A204.1 (cell line): ENCODE measurements at regions not wholly inside any gene's neighbourhood (a gene's known extent, or its start where the extent isn't known, plus 50 kb on each side); places are given as distances from the start of the nearest gene placed in this dataset.
"Not testable (repeated sequence)": the region's sequence is repeated elsewhere in the genome, so short reads cannot be mapped to it uniquely, and the experiment has no call there.

ENCODE experiments used
- FAIRE-seq: peaks from 2 replicates; lab custom pipeline; 2012; peaks lifted over from hg19 to GRCh38; lab: Jason Lieb, UNC

DNA sequence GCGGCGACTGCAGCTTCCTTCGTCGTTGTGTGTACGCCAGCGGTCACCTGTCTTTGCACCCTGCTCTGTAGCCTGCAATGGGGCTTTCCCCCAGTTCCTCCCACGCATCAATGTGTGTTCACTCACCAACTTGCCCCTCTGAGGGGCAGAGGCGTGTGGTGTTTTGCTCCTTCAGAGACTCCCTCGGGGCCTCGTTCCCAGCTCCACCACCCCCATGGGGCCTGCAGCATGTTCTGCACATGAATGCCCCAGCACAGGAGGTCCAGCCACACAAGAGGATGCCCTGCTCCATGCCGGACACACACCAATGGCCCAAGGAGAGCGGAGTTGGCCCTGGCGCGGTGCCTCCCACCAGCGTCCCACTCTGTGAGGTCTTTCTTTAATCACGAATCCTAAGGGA is 196.8 kb downstream of the BANP start:
- FAIRE-seq = not testable (repeated sequence)

DNA sequence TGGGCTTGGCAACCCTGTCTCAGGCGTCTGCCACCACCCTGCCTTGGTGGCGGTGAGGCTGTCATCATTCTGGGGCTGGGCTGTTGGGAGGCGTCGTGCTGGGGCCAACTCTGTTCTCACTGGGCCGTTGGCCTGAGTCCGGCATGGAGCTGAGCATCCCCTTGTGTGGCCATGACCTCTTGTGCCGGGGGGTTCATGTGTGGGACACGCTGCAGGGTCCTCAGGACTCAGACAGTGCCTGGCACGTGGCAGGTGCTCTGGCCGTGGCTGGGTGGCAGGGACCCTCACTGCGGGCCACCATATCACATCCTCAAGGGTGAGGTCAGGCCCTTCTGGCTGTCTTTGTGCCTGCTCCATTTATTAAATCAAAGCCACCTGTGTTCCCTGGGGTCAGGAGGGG is 197.4 kb downstream of the BANP start:
- FAIRE-seq = not testable (repeated sequence)

DNA sequence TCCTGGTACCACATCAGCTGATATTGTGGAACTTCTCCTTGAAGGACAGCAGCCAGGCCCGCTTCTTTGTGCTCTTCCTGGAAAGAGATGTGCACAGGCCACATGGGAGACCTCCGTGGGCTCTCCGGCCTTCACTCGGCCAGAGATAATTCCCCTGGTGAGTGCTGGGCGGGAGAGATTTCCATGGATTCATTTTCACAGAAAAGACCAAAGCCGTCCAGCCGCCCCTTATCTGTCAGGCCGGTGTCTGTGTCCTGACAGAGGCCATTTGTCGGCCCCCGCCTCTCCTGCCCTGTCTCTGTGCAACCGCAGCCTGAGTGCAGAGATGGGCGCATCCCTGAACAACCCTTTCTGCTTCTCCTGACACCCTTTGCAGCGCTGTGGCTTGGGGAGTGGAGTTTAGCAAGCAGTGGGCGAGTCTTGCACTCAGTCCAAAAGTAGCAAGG is 197.9 kb downstream of the BANP start:
- FAIRE-seq = not testable (repeated sequence)

DNA sequence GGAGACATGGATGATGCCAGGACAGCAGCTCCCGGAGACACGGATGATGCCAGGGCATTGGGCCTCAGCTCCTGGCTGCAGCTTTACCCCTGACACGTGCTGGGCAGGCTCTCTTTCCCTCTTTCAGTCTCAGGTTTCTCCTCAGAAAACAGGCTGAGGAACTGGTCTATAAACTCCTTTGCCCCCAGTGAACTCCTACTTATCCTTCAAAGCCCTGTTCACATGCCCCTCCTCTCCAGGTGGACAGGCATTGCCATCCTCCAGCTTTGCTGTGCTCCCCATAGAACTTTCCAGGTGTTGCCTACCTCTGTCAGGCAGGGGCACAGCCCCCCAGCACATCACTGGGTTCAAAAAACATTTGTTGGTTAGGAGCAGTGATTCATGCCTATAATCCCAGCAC is 198.4 kb downstream of the BANP start:
- FAIRE-seq = not testable (repeated sequence)

DNA sequence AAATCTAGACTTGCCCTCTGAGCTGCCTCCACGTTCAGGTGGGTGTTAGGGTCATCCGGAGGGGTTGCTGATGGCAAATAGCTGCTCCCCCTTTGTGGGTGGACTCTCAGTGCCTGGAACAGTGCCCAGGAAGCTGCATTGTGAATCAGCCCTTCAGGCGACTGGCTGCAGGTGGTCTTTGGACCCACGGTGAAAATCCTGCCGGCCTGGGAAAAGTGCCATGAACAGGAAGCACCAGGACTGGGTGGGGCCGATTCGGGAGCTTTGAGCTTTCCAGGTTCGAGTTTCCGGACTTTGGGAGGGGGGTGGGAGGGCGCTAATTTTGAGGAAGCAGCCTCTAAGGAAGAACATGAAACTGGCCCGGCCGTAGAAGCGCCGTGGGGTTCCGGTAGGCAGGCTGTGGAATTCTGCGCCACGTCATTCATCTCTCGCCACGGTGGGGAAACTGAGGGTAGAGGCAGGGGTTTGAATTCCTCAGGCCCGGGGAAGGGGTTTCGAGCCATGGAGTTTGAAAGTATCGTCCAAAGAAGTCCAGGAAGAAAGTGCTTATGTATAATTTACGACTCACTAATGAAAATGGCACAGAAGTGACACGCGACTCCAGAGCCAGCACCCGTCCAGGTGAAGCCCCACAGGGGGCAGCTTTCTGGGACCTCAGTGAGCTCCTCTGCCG is 199.4 kb downstream of the BANP start:
- not testable (repeated sequence) for FAIRE-seq

DNA sequence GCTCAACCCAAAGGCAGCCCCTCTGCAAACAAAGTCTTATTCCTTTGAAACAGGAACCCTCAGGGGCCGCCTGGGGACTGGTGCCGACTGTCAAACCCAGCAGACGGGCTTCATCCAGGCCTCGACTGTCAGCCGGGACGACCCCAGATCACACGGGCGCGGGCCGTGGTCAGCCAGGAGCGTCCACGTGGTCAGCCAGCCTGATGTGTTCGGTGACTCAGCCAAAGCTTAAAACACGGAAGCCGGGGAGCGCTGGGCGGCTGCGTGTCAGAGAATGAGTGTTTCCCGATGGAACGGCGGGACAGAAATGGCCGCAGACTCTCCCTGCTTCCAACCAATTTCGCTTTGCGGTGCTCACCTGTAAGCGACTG is 199.9 kb downstream of the BANP start:
- FAIRE-seq = not testable (repeated sequence)

DNA sequence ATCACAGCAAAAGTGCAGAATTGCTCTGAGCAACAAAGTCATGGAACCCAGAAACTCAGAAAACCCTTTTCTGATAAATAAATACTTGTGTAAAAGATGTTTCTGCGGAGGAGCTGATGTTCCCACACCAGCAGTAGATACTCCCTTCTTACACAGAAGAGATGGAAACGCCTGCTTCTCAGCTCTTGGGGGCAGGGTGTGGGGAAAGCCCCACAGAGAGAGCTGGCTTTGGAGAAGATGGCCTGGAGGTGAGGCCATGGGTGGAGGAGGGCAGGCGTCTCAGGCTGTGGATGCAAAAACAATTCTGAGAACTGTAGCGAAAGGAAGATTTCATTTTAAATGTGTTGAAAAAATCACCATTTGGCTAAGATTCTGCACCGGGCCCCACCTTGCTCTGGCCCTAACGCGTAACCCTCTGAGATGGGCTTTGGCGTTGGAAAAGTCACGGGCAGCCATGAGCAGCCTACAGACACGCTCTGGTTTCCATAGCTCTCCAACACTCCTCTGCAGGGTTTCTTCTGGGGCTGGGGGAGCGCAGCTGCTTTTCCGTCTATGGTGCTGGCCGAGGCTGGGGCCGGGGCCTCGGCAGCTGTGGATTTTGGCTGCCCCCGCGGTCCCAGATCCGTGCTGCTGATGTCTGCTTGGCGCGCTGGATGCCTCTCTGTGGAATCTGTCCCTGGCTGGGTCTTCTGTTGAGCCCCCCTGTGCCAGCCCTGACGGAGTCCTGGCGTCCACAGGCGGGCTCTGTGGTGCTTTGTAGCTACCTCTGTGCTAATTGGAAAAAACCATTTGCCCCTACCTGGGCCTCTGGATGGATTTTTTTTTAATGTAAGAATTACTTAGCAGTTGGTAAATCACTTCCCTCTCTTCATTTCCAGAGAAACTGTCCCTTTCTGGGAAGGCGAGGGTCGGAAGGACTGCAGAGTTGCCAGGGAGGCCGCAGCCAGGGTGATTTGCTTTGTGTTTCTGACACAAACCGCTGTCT is 200.9 kb downstream of the BANP start:
- FAIRE-seq = not testable (repeated sequence)

DNA sequence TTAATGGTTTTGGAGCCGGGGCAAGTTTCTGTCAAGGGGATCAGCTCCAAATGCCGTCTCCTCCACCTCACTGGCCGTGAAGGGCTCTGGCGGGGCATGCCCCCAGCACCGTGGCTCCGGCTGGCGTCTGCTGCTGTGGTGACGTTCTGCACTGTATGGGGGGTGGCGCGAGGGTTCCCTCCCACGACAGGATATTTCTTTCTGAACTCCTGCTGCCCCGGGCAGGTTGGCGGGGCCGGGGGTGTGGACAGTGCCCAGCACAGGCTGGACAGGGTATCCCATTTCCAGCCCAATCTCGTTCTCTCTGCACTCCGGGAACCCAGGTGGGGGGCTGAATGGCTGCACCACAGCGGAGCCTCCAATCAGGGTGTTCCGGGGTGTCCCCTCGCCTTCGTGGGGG is 201.6 kb downstream of the BANP start:
- not testable (repeated sequence) for FAIRE-seq

DNA sequence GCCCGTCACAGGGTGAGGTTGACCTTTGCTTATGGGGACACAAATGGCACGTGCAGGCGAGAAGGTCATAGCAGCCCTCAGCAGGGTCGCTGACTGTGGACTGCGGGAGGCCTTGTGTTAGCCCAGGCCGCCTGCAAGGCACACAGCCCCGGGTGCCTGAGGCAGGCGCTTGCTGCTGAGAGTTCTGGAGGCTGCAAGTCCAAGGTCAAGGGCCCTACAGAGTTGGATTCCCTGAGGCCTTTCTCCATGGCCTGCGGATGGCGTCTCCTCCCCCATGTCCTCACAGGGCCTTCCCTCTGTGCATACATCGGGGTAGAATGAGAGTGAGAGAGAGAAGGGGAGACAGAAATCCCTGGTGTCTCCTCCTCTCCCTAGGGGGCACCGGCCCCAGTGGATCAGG is 202.3 kb downstream of the BANP start:
- FAIRE-seq = not testable (repeated sequence)

DNA sequence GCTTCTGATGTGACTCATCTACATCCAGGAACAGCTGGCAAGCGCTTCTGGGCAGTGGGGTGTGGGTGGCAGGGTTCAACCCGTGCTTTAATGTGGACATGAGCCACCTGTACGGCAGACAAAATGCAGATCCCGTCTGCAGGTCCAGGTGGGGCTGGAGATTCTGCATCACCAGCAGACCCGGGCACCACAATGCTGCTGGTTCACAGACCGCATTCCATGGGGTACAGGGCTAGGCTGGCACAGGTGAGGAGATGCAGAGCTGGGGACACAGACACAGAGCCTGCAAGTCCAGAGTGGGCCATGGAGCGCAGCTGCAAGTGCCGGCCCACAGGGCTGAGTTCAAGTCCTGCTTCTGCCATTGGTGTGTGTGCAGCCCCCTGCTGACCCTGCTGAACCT is 203.7 kb downstream of the BANP start:
- not testable (repeated sequence) for FAIRE-seq

DNA sequence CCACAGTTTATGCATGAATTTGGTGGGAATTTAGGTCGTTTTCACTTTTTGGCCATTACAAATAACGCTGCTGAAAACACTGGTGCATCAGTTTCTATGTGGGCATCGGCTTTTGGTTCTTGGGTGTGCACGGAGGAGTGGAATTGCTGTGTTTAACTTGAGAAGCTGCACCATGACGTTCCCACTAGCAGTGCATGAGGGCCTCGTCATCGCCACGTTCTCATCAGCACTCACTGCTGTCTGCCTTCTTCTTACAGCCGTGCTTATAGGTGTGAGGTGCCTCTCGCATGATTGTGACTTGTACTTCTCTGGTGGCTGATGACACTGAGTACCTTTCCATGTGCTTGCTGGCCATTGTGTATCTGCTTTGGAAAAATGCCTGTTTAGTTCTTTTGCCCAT is 204.4 kb downstream of the BANP start:
- FAIRE-seq = not testable (repeated sequence)

DNA sequence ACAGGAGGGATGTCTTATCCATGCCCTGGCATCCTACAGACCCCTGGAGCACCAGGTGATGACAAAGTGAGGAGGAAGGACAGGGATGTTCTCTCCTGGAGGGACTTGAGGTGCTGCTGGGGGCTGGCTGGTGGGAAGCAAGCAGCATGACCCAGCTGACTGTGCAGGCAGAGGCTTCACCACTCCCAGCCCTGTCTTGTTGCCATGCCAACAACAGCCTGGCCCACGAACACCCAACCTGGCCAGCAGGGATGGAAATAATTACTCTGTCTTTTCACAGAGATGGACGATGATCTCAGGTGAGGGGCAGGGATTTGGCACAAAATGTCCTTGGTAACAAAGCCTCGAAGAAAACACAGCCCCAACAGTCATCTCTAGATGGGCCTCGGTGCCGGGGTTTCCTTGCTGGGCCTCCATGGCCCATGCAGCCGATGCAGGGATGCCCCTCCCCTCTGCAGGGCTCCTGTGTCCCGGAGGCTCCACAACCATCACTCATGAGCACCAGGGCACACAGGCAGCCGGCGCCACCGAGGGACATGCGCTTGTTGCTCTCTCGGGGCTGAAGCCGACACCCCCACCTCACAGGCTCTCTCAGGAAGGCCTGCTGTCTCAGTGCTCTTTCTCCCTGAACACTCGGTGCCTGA is 205.5 kb downstream of the BANP start:
- FAIRE-seq = not testable (repeated sequence)

DNA sequence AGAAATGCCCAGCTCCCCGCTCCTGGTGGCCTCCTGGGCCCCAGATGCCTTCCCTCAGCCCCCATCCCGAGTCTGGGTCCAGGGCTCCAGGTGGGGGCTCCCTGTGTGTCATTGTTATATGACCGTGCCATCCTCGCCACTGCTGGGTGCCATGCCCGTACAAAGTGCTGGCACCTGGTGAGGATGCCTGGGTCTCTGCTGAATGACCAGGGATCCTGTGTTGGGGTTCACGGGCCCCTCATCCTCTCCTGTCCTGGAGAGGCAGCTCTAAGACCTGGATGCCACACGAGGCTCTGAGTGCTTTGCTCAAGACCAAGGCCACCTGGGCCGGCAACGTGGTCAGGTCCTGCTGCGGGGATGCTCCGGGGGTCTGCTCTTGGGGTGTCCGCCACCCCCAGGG is 206.5 kb downstream of the BANP start:
- FAIRE-seq = not testable (repeated sequence)

DNA sequence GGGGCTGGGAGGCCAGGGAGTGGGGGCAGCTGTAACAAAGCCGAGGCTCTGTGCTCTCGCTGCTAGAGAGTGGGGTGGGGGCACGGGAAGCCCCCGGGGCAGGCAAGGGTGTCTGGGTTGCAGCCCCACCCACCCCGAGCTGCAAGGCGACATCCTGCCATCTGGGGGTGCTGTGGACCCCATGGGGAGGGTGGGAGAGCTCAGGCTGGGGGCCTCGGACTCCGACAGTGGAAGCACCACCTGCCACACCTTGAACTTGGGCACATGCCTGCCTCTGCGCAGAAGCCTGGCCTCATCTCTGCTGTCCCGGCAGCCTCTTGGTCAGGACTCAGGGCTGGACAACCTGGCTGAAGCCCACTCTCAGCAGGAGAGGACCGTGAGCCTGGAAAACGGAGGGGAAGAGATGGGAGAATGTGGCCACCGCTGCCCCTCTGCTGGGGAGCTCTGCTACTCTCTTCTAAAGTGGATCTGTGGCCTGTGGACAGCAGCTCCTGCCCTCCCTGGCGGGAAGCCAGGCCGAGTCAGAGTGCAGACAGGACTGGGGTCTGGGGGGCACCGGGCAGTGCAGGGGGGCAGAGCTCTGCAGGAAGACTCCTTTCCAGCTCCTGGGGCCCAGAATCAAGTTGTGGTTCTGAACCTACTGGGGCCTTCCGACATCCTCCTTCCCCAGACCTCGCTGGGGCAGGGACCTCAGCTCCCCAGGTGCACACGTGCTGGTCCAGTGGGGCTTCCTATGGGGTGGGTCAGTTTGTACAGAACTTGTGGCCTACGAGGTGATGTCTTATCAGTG is 207.2 kb downstream of the BANP start:
- FAIRE-seq = not testable (repeated sequence)

DNA sequence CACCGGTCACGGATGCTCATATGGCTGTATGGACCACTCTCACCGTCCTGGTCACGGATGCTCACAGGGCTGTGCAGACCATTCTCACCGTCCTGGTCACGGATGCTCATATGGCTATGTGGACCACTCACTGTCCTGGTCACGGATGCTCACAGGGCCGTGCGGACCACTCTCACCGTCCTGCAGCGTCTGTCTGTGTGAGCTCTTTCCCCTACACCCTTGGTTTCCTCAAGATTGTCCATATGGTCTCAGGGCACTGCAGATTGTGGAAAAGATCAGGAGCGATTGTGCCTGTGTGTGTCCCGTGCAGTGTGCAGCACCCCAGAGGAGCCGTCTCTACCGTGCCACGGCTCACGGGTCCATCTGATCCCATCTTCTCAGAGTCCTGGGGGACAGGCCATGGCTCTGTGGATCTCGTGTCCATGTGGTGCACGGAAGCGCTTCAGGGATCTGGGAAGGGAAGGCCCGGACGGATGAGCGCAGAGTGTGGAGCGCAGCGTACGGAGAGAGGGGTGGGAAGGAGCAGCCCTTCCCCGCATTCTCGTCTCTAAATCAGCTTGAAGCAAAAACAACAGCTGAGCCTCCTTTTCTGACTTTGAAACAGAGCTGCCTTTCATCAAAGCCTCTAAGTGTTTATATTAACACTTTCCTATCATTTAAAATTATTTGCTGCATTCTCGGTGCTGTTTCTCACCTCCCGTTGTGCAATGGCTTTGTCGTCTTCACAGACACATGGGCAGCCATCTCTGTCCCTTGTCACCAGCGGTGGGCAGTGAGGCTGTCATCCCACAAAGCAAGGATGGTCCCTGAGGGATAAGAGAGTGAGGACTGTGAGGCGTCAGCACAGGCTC is 208.0 kb downstream of the BANP start:
- FAIRE-seq = not testable (repeated sequence)

DNA sequence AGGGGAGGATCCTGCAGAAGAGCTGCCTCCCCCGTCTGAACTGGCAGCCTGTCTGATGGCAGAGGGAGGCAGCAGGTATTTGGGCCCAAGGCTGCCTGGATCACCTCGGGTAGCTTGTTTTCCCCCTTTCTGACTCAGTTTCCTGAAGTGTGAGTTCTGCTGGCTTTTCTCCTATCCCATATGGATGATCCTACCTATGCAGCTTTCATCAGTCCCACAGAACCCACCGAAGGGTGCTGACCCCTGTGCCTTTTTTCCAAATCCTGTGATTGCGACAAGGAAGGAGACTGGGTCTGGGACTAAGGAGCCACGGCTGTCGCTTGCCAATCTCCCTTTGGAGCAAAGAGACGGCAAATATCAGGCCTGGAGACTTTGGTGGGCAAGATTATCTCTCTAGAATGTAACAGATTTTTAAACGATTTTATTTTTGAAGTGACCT is 208.7 kb downstream of the BANP start:
- FAIRE-seq = not testable (repeated sequence)

DNA sequence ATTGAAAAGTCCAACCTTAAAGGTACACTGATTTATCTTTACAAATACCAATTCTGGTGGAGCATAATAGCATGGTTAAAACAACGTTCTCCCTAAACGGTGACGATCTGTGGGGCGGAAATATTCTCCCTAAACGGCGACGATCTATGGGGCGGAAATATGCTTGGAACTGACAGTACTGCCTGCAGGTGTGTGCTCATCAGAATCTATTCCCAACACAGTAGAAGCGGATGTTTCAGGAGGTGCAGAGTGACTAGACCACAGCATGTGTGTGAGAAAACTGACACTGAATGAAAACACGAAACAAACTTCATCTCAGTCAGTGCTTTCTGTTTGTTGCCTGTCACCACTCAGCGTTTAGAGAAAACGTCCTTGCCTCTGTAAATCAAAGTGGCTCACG is 210.0 kb downstream of the BANP start:
- not testable (repeated sequence) for FAIRE-seq

DNA sequence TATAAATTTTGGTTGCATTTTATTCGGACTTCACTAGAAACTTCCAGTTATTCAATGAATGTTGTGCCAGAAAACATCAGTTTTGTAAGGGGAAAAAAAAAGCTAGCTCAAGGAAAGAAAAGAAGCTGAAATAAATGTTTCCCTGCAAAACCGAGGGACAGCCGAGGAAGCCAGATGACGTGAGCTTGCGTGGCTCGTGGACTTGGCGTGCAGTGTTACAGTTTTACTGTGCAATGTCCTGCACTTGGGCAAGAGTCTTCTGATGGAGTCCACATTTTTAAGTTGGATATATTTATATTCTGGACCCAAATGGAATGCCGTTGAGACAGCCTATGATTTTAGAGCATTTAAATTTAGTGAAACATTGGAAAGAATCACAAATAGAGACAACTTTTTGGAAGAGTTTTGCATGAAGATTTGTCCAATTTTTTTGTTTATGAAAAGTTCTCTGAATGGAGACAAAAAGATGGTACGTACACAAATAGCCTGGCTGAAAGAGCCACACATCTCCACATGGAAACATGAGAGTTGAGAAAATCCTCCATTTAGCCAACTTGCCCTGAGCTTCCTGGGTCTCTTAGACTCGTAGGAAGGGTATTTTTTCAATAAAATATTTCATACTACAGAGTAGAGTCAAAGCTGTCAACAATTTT is 210.5 kb downstream of the BANP start:
- not testable (repeated sequence) for FAIRE-seq

DNA sequence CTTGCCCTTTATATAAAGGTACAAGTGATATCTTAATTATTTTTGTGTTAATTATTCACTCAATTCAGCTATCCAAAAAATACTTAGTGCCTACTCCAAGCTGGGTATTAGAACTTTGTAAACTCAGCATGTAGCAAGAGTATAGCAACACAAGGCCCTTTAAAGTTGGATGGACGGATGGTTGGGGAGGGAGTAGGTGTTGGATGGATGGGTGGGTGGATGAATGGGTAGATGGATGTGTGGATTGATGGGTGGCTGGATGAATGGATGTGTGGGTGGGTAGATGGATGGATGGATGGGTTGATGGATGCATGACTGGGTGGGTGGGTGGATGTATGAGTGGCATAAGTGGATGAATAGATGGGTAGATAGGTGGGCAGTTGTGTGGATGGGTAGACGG is 211.5 kb downstream of the BANP start:
- FAIRE-seq = not testable (repeated sequence)
